GM21786 (cell line): ENCODE measurements at regions not wholly inside any gene's neighbourhood (a gene's known extent, or its start where the extent isn't known, plus 50 kb on each side); places are given as distances from the start of the nearest gene placed in this dataset.

Experiments used
- ATAC-seq: cut with Tn5 transposase; IDR thresholded peaks from one replicate; pipeline ENCODE4 v1.9.1; 2021; ENCODE audit not compliant: unreplicated experiment

GRCh38 chr12:66848967-66849366 lies 170.1 kb upstream of the GRIP1 start:
- ATAC-seq, result no peak

GRCh38 chr12:66851134-66851533 lies 172.3 kb upstream of the GRIP1 start:
- ATAC-seq, result no peak

DNA sequence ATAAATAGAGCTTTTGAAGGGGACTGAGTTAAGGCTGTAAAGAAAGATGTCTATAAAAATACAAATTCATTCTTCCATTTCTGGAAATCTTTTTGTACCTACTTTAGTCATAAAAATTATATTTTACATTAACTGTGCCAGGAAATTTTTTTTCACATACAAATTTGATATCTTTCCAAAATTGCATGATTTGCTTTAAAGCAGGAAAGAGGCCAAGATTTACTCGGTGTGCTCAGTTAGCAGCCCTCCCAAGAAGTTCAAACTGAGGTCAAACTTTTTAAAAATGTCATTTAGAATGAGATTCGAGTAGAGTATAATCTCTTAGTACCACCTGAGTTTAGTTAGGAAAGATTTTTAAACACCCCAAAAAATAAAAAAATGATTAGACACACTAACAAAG lies 173.2 kb upstream of the GRIP1 start:
- ATAC-seq, result no peak

- ATAC-seq, result no peak
Measured at GRCh38 chr12:66852765-66853164, 173.9 kb upstream of the GRIP1 start.

- no peak for ATAC-seq
Measured at GRCh38 chr12:66859751-66860440, 181.0 kb upstream of the GRIP1 start.

DNA sequence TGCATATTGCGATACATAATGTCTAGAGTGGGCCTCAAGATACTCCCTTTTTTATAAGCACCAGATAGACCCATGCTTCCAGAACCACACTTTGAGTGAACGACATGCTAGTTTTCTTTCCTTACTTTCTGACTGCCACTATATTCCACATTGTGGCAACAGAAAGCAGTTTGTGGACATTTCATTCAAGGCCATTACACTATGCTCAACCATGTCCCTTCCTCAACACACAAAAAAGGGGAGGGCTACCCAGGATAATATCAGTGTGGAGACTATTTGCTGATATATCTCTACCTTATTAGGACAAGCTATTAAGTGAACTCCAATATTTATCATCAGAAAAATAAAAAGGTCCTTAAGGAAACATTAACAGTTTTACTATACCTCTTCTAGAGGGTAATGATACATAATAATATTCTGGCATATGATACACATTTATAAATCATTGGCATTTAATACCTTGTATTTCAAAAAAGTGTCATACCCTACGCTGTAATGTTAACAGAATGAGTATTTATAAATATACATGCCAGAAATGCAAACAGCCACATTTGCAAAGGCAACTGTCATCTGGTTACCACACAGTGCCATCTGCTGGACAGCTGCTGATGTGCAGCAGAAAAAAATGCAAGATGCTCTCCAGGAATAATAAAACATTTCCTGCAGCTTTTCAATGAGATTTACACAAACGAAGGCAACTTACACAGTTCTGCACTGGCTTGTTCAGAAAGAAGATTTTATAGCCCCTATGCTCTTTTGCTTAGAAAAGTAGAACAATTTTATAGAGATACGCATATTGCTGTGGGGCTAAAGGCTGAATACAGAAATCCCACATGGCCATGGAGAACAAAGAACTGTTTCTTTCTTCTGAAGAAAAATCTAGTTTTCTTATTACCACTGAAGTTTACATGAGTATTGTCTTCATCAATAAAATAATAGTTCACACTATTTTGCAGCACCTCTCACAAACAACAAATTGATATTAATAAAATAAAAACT lies 182.2 kb upstream of the GRIP1 start:
- ATAC-seq, result peak; percentile 71

- ATAC-seq, result no peak
Measured at GRCh38 chr12:66862356-66862985, 183.6 kb upstream of the GRIP1 start.

DNA sequence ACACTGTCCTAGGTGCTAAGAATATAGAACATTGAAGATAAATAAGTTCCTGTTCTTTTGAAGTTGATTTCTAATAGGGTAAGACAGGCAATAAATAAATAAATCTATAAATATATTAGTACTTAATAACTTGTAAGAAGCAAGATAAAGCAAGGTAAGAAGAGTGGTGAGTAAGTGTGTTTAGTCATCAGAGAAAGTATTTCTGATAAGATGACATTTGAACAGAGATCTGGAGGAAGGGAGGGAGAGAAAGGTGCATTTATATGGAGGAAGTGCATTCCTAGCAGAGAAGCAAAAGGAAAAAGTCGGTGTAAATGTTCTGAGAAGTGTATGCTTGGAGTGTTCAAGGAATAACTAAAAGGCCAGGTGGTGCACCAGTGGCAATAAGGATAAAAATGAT lies 184.4 kb upstream of the GRIP1 start:
- no peak for ATAC-seq

DNA sequence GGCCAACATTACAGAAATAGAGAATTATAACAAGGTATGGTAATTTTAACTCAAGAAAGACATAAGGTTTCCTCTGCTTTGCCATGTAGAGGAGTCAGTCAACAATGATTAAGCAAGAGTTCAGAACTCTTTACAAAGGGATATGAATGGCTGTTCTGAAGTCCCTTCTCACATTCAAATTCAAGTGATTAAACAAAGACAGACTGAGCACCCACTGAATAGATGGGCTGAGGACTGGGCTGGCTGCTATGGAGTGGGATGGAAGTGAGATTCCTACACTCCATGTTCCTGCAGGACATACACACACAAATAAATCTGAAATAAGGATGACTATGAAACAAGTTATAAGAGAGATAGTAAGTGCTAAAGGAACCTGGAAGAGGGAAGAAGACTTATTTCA lies 199.0 kb upstream of the GRIP1 start:
- no peak for ATAC-seq

- no peak for ATAC-seq
Measured at GRCh38 chr12:66879409-66879808, 200.5 kb upstream of the GRIP1 start.

- ATAC-seq, result no peak
Measured at GRCh38 chr12:66881386-66881785, 202.5 kb upstream of the GRIP1 start.

DNA sequence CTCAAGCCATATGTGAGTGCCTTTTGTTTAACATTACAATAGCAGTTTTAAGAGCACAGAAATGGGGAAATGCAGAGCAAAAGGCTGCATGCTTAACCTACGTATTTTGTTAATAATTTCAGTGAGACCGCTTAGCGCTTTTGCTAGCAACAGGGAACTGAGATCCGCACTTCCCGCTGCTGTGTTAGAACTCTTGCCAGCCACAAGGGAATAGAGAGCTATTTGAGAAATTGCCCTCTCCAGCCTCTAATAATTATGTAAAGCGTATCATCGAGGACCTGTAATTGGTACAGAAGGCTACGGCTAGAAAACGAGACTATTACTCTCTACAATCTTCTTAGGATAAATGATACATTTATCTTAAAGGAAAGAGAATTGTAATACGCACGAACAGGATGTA lies 205.2 kb upstream of the GRIP1 start:
- no peak for ATAC-seq

DNA sequence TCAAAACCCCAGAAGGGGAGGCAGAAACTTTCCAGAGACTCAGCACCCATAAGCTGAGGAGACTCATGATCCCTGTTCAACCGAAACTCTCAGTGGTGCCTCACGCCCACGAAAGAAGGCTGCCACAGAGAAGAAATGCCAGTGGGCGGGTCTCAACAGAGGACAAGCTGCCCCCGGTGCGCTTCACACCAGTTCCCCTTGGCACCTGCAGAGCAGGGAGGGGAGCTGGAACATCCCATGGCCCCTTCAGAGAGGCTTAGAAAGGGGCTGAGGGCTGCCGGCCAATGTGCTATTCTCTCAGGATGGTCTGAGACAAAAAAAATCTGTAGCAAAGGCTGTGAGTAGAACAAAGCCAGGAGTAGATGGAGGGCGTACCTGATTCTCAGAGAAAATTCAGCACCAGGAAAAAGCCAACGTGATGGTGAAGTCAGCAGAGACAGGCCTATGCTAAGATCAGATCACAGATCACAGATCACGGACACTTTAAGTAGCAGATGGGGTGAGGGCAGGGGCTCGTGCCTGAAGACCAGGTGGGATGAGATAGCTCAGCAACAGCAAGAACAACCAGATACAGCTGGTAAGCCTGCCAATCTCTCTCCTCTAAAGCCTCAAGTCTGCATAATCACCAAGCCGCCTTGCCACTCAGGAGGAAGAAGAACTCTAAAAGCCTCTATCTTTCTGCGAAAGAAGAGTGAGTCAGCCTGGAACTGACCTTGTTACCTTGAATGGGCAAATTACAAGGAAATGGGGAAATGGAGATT lies 206.4 kb upstream of the GRIP1 start:
- no peak for ATAC-seq

GRCh38 chr12:66896797-66897196 lies 217.9 kb upstream of the GRIP1 start:
- no peak for ATAC-seq

DNA sequence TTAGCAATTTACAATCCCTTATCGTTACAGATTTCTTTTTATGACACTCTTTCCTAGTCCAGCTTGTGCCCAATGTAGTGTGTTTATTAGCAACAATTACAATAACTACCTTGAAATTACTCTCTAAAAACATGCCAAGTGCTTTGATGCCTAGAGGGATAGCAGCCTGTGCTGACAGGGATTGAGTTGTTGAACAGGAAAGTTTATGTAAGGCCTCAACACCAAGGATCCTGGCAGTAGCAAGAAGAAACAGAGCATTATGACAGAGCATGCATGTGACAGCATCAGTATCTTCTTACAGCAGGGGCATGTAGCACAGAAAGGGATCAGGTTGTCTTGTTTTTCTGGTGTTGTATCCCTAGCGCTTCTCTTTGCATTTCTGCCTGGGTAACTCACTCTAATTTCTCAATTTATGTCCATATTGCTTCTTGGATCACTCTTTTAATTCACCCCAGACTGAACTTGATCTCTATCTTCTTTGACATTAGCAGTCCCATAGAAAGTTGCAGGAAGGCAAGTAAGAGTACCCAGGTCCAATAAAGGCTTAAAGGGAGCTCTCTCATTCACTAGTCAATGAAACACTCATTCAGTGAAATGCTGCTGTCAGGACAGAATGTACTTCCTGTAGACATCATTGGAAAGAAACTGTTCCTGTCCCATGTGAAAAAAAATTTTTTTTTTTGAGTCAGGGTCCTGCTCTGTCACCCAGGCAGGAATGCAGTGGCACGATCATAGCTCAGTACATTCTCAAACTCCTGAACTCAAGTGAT lies 220.0 kb upstream of the GRIP1 start:
- no peak for ATAC-seq

- ATAC-seq, result no peak
Measured at GRCh38 chr12:66899588-66899987, 220.7 kb upstream of the GRIP1 start.

GRCh38 chr12:66900616-66901015 lies 221.7 kb upstream of the GRIP1 start:
- ATAC-seq, result no peak

GRCh38 chr12:66901138-66901932 lies 222.5 kb upstream of the GRIP1 start:
- ATAC-seq, result peak; percentile 96

DNA sequence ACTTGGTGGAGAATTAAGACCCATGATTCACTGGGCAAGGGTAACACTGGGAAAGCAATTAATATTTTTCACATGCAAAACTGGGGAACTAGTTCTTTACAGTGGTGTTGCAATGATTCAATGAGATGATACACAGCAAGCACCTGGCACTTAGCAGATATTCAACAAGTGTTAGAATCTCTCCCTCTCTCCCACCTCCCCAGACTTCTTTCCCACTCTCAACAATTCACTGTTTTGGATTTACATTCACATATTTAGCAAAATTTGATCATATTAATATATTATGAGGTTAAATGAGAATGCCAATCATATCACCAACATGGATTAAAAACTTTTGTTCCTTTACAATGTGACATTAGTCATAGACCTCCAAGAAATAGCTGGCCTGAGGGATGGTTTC lies 223.1 kb upstream of the GRIP1 start:
- ATAC-seq, result no peak
